ENCODE measurements at regions not wholly inside any gene's neighbourhood (a gene's known extent, or its start where the extent isn't known, plus 50 kb on each side); places are given as distances from the start of the nearest gene placed in this dataset.
A peak's percentile ranks its signal among the peaks of the same experiment; 100 is the strongest.
"Not testable (repeated sequence)": the region's sequence is repeated elsewhere in the genome, so short reads cannot be mapped to it uniquely, and the experiment has no call there.

DNA sequence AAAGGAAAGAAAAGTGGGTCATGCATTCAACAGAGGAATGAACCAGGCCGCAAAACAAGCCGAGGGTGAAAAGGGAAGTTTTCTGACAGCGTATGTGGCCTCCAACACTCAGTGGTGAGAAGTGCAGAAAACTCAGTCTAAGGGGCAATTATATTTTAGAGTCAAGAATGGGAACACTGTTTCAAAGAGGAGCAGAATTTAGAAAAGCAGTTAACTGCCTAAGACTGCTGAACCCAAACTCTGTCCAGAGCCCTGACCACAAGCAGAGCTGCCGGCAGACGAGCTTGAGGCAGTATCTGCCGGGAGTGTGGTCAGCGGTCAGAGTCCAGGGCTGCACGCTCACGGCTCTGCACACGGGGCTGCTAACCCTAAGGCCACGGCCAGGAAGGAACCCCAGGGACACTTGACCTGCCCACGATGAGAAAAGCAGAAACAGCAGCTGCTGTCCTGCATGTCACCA, 347.0 kb upstream of the ID2 start:
- DNase-seq = no peak

DNA sequence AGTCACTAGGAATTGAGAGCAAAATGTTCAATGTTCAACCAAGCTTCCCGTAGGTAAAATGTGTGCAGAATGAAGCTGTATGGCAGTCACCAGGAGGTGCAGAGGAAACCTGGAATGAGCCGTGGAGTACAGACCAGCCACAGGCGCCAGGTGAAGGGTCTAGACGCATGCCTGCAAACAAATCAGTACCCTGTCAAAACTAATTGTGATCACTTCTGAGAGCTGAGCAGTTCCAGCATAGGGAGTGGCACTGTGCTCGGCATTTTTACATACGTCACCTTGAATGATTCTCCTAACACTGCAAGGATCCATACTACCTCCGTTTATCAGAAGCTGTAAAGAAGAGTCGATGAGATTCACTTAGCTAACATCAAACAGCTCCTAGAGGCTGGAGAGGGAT, 346.1 kb upstream of the ID2 start:
- no peak for DNase-seq

DNA sequence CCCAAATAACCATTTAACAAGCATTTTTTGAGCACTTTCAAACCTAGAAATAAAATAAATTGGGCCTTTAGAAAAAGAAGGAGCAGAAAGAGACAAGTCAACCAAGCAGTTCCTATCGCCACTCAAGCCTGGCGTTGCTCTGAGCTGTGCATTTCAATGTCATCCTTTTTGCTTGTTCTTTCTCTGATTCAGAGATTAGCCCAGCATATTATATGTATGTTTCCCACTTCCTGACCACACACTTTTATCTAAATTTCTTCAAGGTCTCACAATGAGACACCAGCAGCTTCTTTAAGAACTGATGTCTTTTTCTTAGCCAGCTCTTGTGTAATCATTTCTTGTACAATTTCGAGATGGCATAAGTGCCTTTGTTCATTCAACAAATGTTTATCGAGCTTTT, 344.5 kb upstream of the ID2 start:
- DNase-seq = peak; percentile 62

DNA sequence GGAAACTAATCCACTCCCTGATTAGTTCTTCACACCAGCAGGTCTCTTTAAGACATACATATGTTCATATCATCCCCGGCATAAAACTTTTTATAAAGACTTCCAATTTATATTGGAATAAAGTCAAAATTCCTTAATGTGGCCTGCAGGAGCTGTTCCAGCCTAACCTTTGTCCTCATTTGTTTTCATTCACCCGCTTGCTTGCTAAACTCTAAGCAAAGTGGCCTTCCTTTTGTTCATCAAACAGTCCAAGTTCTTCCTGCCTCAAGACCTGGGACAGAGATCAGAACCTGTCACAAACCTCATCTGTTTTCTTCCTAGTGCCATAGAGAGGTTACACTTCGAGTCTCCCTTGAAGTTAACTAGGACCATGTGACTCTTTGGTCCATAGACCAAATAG, 339.4 kb upstream of the ID2 start:
- no peak for DNase-seq

DNA sequence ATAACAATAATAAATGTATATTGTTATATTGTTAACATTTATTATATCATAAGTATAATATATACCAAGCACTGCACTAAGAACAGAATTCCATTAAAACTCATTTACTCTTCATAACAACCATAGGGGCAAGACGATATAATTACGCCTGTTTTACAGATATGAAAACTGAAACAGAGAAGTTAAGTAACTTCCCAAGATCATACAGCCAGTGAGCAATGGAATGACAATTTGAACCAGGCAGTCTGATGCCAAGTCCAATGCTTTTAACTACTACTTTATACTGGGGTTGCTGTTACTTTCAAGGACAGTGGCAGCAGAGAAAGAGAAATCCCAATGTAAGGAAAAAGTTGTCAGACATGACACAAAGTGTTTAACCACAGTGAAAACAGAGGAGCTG, 338.8 kb upstream of the ID2 start:
- DNase-seq = no peak

DNA sequence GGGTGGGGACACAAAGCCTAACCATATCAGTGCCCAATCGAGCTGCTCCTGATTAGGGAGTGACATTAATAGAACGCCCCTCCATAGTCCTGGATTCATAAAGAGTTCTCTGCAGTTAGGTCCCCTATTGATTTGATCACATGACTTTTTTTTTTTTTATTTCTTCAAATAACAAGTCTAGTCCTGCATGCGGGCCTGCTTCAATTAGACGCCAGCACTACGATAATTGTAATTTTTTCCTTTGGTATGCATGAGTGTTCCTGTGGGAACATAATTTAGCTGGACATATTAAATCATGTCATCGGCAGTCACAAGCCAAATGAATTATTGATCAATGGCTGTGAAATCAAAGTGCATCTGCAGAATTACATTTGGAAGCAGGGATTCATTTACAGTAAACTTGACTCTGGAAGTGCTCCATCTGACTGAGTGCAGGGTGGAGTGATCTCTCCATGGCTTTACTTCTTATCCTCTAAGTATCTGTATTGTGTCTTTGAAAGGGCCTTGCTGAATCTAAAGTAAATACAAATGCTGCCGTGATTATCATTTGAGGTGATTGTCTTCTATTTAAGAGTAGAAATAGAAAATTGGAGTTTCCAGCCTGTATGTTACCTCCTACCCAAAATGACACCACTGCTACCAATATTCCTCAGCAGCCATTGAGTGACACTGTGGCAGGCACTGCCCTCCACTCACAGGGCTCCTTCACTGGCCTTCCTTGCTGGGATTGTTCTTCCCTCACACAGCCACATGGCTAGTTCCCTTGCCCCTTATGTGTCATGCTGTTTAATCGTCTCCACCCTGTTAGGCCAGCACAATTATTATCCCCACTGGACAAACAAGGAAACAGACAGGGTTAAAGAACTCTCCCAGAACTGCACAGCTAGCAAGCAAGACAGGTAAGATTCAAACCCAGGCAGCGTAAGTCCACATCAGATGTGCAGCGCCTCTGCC, 337.4 kb upstream of the ID2 start:
- DNase-seq = no peak

DNA sequence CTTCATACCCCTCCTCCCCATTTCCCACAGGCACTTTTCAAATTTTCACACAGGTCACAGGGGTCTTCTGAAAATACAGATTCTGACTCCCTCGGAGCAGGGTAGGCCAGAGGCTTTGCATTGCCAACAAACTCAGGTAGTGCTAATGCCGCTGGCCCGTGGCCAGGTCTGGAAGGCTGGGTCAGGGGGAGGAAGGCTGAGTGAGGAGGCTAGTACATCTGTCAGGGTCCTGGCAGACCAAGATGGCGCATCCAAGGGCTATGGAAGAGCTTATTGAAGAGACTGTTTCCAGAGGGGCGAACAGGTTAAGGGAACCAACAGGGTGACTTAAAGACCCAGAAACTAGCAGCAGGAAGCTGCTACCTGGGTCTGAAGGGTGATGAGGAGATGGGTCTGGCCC, 336.7 kb upstream of the ID2 start:
- no peak for DNase-seq

DNA sequence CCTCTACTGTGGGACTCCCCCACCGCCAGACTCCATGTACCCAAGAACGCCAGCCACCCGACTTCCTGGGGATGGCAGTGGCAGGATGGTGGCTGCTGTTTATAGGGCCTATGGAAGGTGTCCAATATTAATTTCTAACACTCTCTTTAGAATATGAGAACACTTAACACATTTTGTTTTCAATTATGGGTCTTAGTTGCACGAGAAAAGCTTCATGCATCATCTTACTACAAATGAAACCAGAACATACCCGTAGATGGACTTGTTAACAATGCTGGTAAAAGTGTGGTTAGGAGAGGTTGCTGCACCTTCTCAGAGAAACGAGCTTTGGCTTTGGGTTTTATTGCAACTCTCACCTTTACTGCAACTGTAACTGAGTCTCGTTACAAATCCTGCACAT, 335.6 kb upstream of the ID2 start:
- peak; percentile 18 for DNase-seq

DNA sequence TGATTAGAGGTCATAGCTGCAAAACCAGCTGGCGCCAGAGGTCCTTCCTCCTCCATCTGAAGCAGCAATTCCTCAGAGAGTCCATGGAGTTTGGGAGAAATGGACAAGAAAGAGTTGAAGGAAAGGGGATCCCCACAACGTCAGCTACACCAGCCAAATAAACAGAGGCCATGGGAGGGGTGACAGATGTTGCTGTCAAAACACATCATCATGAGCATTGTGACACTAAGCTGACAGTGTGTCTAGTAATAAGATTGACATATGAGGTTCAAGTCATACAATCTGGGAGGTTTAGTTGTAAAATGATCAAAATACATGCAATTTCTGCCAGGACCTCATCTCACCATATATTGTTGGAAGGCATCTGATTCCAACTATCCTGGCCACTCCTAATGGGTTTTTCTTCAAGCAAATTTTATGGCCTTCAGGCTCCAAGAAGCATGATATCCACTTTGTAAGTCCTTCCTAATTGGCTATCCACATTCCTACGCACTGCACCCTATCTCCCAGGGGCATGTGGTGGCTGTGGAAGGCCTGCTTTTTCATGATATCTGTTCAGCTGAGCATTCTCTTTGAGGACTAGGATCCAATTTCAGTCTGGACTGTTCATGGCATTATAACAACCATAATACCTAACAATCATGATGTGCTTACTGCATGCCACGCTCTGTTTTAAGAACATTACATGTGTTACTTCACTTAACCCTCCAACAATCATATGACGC, 335.0 kb upstream of the ID2 start:
- no peak for DNase-seq

DNA sequence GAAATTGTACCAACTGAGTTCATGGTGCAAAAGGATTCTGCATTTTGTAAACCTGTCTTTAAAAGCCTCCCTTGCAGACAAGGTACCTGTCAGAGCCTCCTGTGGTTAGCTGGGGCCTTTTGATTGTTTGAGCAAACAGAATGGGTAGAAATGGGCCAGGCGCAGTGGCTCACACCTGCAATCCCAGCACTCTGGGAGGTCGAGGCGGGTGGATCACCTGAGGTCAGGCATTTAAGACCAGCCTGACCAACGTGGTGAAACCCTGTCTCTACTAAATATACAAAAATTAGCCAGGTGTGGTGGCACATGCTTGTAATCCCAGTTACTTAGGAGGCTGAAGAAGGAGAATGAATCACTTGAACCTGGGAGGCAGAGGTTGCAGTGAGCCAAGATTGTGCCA, 332.9 kb upstream of the ID2 start:
- not testable (repeated sequence) for DNase-seq

DNA sequence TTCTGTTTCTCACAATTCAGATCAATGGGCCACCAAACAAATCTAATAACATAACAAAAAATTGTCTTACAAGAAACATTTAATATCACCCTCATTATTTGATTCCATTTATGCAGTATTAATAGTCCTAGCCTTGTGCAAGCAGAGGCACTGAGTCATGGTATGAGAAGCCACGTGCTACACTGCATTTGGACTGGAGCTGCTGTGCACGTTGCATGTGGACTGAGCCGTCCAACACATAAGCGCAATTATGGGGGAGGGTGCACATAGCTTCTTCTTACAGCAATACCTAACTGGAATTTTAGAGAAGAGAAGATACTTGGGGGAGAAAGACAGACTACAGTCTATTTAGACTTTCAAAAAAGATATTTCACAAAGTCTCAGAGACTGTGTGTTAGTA, 329.6 kb upstream of the ID2 start:
- DNase-seq = no peak

DNA sequence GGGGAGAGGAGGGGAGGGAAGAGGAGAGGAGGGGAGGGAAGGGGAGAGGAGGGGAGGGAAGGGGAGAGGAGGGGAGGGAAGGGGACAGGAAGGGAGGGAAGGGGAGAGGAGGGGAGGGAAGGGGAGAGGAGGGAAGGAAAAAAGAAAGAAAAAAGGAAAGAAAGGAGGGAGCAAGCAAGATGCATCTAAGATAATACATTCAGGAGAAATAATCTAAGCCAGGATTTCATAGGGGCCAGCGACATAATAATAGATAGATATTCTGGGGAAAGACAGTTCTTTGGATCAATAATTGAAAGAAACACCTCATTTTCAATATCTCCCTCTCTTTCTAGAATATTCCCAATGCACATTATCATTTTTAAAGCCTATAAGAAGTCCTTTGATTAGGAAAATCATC, 328.9 kb upstream of the ID2 start:
- DNase-seq = no peak

DNA sequence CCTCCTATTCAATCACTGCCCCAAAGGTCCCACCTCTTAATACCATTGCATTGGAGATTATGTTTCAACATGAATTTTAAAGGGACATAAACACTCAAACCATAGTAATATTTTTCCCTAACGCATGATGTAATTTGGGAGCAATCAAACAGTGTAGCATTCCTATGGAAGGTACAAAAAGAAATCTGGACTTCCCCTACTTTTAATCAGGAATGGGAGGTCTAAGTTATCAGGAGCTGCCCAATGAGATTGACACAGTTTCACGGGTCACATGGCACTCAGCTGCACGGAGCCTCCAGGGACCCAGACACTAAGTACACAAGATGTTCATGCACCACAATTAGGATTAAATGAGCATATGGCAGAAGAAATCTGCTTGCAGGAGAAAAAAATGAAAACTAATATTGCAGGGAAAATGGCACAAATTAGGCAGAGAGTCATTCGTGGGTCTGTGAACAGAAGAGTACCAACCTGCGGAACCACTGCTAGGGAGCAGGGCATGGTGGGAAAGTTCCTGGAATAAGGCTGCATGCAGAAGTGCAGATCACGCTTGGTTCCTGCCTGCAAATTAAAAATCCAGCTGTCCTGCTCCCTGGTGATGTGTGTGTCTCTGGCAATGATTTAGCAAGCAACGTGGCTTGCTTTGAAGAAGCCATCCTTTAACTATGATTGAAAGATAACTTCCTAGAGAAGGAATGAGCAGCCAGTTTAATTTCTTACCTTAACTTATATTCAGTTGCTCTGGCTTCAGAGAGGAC, 326.6 kb upstream of the ID2 start:
- DNase-seq = no peak

DNA sequence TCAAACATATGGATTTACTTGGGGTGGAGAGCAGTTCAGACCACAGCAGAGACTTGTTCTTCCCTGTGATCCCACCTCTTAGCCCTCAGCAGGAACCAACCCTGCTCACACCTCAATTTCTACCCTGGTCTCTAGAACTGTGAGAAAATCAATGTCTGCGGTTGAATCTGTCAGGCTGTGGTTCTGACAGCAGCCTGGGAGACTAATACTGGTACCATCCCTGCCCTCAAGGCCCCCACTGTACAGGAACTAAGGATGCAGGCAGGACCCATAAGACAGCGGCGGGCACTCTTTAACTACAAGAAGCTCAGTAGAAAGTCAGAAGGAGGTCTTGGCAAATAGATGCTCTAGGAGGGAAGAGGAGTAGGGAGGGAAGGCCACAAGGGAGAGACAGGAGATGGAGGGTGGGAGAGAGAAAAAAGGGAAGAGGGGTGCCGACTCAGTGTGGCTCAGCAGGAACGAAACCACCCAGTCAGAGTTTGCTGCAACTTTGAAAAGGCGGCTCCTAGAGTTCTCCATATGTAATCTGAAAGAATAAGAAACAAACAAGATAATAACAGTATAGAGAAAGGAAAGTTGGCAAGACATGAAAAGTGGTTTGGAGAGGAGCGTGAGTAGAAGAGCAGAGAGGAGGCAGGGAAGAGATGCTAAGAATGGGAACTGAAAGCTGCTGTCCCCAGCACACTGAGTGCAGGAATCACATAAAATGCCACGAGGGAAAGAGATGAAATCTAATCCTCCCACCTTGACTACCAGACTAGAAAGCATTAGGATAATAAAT, 323.9 kb upstream of the ID2 start:
- DNase-seq = no peak

DNA sequence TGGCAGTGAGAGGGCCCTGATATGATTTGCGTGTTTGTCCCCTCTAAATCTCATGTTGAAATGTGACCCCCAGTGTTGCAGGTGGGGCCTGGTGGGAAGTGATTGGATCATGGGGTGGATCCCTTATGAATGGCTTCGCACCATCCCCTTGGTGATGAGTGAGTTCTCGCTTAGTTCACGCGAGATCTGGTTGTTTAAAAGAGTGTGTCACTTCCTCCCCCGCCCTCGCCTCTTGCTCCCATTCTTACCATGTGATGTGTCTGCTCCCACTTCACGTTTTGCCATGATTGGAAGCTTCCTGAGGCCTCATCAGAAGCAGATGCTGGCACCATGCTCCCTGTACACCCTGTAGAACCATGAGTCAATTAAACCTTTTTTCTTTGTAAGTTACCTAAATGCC, 319.9 kb upstream of the ID2 start:
- no peak for DNase-seq

DNA sequence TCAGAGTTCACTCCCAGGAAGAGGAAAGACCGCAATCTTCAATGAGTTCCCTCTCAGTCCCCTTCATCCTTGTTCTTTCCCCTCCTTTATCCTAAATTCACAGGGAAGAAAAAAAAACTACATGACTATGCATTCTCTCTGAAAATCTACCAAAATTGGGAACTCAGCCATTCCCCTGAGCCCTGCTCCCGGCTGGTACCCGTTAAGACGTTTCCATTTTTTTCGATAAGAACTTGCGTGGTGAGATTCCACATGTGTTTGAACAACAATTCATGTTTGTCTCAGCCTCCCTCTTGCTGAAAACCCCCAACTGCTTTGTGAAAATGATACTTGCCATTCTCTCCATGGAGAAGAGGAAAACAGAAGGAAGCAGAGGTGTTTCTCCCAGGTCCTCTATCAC, 318.7 kb upstream of the ID2 start:
- DNase-seq = no peak

DNA sequence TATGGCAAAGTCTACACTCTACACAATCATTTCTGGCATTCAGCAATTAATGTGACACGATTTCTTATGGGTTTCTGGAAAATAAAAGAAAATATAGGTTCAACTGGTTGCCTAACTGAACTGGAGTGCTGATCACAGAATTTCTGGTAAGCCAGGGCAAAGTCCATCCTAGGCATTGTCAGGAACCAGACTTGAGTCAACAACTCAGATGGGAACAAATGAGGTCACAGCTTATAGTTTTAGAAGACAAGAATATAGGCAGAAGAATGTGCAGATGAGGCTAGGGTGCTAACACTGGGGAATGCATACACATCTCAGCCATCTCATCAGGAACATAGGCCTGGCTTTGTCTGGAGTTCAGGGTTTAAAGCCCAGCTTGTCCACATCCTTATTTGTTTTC, 317.2 kb upstream of the ID2 start:
- no peak for DNase-seq

DNA sequence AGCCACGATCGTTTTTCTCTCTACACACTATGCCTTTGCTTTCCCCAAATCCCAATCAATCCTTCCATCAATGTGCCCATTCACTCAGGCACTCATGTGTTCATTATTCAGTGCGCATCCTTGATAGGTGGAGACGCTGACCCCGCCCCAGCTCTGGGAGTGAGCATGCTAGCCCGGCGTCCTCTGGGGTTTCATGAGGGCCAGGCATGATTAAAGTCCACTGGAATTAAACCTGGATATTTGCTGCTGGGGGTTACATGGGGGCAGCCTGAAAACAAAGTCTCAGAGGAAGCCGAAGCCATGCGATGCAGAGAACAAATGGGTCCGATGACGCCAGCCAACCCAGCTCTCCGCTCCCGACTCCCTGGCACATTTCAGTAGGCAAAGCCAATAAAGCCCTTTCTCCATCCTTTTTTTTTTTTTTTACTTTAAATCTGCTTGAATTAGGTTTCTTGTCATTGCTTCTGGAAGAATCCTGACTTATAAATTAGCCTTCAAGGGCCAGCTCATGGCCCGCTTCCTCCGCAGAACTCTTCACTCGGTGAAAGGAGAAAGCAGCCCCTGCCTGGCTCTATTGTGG, 316.4 kb upstream of the ID2 start:
- DNase-seq = no peak

DNA sequence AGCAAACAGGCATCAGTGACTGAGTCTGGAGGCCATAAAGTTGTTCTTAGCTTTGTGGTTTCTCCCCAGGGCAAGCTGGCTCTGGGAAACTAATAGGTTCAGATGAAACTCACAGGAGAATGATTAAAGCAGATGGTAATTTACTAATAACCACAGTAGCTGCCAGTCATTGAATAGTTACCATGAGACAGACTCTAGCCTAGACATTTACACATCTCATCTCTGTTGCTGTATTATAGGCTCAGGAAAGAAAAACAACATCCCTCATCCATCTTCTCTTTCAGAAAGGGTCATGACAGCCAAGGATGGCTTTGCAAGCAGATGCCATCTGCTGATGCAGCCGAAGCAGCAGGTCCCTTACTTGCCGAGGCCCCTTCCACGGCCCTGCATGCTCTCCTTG, 314.0 kb upstream of the ID2 start:
- no peak for DNase-seq

DNA sequence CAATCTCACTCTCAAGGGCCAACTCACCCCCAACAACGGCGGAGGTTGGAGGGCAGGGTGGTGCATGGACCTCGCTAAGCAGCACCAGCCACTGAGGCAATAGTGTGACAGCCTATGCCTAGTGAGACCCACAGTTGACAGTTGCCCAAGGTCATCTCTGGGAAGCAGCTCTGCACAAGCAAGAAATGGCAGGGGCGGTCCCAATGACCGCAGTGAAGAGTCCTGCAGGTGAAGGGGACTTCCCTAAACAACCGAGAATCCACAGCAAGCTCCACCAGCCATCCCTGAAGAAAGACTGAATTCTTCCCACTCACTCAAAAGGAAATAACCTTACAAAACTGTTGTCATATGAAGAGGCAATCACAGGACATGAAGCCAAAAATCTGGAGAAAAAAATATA, 313.4 kb upstream of the ID2 start:
- no peak for DNase-seq

DNA sequence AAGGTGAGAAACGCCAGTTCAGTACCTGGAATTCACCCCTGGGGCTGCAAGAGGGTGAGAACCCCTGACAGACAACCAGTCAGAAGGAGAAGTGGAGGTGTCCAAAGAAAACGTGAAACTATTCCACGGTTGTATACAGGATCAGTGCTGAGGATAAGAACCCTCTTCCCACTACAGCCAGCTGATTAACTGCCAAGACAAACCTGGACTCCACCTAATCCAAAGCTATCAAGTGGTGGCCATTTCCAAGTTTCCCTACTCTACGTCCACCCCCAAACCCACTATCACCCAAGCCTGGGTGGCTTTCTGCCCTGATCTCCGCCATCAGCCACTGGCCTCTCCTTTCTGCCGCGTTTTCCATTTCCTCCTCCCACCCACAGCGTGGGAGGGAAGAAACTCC, 312.3 kb upstream of the ID2 start:
- no peak for DNase-seq

DNA sequence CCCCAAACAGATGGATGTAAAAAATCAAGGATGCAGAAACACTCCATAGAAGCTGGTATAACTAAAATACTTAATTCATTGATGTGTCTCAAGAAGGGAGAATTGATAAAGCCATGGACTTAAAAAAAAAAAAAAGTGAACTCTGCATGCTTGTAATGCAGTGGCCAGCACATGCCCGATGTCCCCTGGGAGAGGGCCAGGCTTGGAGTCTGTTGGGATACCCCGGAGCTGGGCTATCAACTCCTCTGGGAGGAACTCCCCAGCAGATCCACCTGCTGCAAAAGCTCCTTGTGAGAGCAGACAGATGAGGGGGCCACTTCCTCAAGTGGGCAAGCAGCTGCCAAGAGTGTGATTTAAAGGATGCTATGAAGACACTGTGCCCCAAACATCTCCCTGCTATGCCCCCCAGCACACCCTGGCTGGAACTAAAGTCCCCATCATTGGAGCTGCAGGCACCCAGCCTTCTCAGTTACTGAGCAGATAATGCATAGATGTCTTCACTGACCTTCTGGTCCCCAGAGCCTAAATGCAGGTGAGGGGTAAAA, 311.5 kb upstream of the ID2 start:
- DNase-seq = no peak
